ENCODE measurements at regions not wholly inside any gene's neighbourhood (a gene's known extent, or its start where the extent isn't known, plus 50 kb on each side); places are given as distances from the start of the nearest gene placed in this dataset.
A peak's percentile ranks its signal among the peaks of the same experiment; 100 is the strongest.

GRCh38 chr14:71181215-71182003 lies 274.1 kb downstream of the PCNX1 start (continued):
- peak; percentile 50 for TF ChIP-seq USF1 (CRISPR knock-in tag; IDR thresholded peaks at IDR 0.05)
- TF ChIP-seq ELF1 (tag; IDR thresholded peaks at IDR 0.05) = 0 out of 2 replicates have a peak, but pooled peaks have one; percentile 27
- TF ChIP-seq ZBTB26 (CRISPR knock-in tag; IDR thresholded peaks at IDR 0.05) = no peak
- TF ChIP-seq RB1 (IDR thresholded peaks at IDR 0.05; ENCODE audit: low read depth) = no peak
- TF ChIP-seq ATF3 (IDR thresholded peaks at IDR 0.05) = peak; percentile 65
- no peak for TF ChIP-seq ATF3 (CRISPR knock-in tag; conservative IDR thresholded peaks at IDR 0.05)
- peak; percentile 44 to 70 for TF ChIP-seq E2F6 (IDR thresholded peaks at IDR 0.05; ENCODE audit: borderline replicate concordance in 1 of 2, extremely low read depth in 1 of 2, insufficient read depth in 1 of 2, insufficient read length in 1 of 2, low read depth in 1 of 2, low read length in 1 of 2, poor library complexity in 1 of 2, severe bottlenecking in 1 of 2)
- no peak for TF ChIP-seq SMAD4 (CRISPR knock-in tag; conservative IDR thresholded peaks at IDR 0.05)
- TF ChIP-seq E2F4 (CRISPR knock-in tag; IDR thresholded peaks at IDR 0.05; ENCODE audit: low read depth) = no peak

Data from K562 (cell line).